Right atrium auricular region (tissue), 2 donors: ENCODE measurements at regions not wholly inside any gene's neighbourhood (a gene's known extent, or its start where the extent isn't known, plus 50 kb on each side); places are given as distances from the start of the nearest gene placed in this dataset.

Experiments
- DNase-seq: peaks from one replicate; pipeline ENCODE4 v3.0.0-alpha.2; 2019; ENCODE audit warnings: low spot score
- H3K27ac ChIP-seq, 2 donors: fragments of 200-600 bp; sonication (generic); 1 replicate in 1 of 2; 2 replicates in 1 of 2; pipeline ENCODE4 v1.5.1; 2016 to 2019
- H3K27me3 ChIP-seq, 2 donors: fragments of 200-600 bp; sonication (generic); one replicate each; pipeline versions ENCODE4 v1.5.1 to v1.6.0; 2017 to 2019
- H3K36me3 ChIP-seq: fragments of 200-600 bp; sonication (generic); one replicate; pipeline ENCODE4 v1.5.1; 2016
- H3K4me1 ChIP-seq, 2 donors: fragments of 200-600 bp; sonication (generic); one replicate each; pipeline versions ENCODE4 v1.5.1 to v1.6.0; 2017 to 2019
- H3K4me3 ChIP-seq, 2 donors: fragments of 200-600 bp; sonication (generic); 1 replicate in 1 of 2; 2 replicates in 1 of 2; pipeline ENCODE4 v1.5.1; 2017 to 2019; ENCODE audit warnings: mild to moderate bottlenecking in 1 of 2, moderate library complexity in 1 of 2
- H3K9me3 ChIP-seq, 2 donors: fragments of 200-600 bp; sonication (generic); one replicate each; pipeline ENCODE4 v1.5.1; 2019
- CTCF ChIP-seq, 2 donors: fragments of 200-600 bp; sonication (generic); IDR thresholded peaks; one replicate each; pipeline ENCODE4 v1.5.1; 2019; ENCODE audit warnings: antibody characterized with exemption in 2 of 2

GRCh38 chr21:43306911-43307676 lies 119.8 kb downstream of the SIK1 start:
- no peak for TF ChIP-seq CTCF (IDR thresholded peaks at IDR 0.05)
- no peak overlapping the region for H3K4me3 ChIP-seq
- H3K36me3 ChIP-seq, result no peaks in the 10 kb centered on the region
- no peaks in the 10 kb centered on the region for H3K4me1 ChIP-seq
- H3K27me3 ChIP-seq, result no peaks in the 10 kb centered on the region
- no peak overlapping the region for H3K27ac ChIP-seq
- H3K9me3 ChIP-seq, result no peaks in the 10 kb centered on the region
- DNase-seq, result no peak

GRCh38 chr21:43306391-43306790 lies 120.5 kb downstream of the SIK1 start:
- no peaks in the 10 kb centered on the region for H3K36me3 ChIP-seq
- no peaks in the 10 kb centered on the region for H3K4me1 ChIP-seq
- TF ChIP-seq CTCF (IDR thresholded peaks at IDR 0.05), result no peak
- no peaks in the 10 kb centered on the region for H3K27me3 ChIP-seq
- H3K4me3 ChIP-seq, result no peak overlapping the region
- no peak overlapping the region for H3K27ac ChIP-seq
- DNase-seq, result no peak
- no peaks in the 10 kb centered on the region for H3K9me3 ChIP-seq

DNA sequence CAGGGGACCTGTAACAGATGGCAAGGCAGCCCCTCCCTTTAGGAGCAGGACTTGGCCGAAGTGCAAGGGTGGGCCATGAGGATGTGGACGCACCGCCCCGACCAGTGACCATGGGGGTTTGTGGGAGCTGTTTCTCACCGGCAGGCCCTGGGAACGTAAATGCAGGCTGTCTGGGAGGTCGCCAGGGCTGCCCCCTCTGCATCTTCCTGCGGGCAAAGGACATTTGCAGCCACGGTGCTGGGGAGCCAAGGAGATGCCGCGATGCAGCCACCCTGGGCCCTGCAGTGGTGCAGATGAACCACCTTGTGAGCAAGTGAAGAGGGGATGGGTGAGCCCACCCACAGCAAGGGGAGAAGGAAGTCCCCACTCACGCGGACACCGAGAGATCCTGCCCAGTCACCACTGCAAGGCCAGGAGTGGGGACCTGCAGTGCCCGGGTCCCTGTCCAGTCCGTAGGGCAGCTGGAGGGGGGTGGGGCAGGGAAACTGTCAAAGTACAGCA lies 121.1 kb downstream of the SIK1 start:
- no peak for DNase-seq
- no peak for TF ChIP-seq CTCF (IDR thresholded peaks at IDR 0.05)
- Histone ChIP-seq H3K36me3 (no peaks in the 10 kb centered on the region), H3K4me1 (no peaks in the 10 kb centered on the region), H3K27me3 (no peaks in the 10 kb centered on the region), H3K9me3 (no peaks in the 10 kb centered on the region), H3K4me3 (no peak overlapping the region), H3K27ac (no peak overlapping the region)

DNA sequence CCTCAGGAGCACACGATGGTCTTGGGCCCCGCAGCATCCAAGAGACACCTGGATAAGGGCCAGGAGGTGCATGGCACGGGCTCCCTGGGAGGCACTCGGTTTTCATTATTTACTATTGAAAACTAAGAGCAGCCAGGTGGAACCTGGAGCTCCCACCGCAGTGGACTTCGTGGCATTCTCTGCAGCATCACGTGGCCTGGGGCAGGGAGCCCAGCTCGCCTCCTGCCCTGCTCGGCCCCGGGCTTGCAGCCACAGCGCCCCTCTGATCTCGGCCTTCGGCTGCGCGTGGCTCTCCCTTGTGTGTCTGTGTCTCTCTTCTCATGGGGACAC lies 121.6 kb downstream of the SIK1 start:
- DNase-seq, result no peak
- no peaks in the 10 kb centered on the region for H3K36me3 ChIP-seq
- no peak overlapping the region for H3K27ac ChIP-seq

DNA sequence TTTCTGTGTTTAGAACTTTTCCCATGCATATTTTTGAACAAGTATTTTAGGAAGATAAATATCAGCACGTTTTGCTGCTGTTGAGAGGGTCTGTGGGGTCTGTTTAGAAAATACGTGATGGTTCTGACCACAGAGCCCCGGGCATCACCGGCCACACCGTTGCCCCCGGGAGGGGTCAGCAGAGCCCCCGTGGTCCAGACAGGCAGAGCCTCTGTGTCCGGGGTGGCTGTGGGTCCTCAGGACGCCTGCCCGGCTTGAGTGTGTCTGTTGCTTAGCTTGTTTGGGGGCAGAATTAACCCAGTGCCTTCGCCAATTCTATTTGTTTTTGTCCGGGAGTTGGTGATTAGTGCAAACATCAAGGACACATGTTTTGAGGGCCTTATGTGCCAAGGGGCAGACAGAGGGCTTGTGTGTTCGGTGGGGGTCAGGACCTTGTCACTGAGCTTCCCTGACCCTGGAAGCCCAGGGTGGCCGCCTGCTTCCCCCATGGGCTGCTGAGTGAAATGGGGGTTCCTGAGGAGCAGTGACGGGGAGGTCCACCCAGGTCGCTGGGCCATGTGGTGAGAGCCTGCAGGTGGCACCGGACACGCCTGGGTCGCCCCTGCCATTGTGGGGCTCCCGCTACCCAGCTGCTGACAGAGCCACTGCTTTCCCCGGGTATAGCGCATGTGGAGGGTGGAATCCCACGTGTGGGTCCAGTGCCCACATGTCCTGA lies 122.2 kb downstream of the SIK1 start:
- Histone ChIP-seq H3K4me3 (no peak overlapping the region), H3K27me3 (no peaks in the 10 kb centered on the region), H3K9me3 (no peaks in the 10 kb centered on the region), H3K4me1 (no peaks in the 10 kb centered on the region), H3K36me3 (no peaks in the 10 kb centered on the region), H3K27ac (no peak overlapping the region)
- TF ChIP-seq CTCF (IDR thresholded peaks at IDR 0.05), result no peak
- no peak for DNase-seq

More for the DNA sequence above, 121.6 kb downstream of the SIK1 start:
- no peaks in the 10 kb centered on the region for H3K9me3 ChIP-seq
- no peaks in the 10 kb centered on the region for H3K4me1 ChIP-seq
- H3K27me3 ChIP-seq, result no peaks in the 10 kb centered on the region
- no peak for TF ChIP-seq CTCF (IDR thresholded peaks at IDR 0.05)
- H3K4me3 ChIP-seq, result no peak overlapping the region
